ENCODE measurements at regions not wholly inside any gene's neighbourhood (a gene's known extent, or its start where the extent isn't known, plus 50 kb on each side); places are given as distances from the start of the nearest gene placed in this dataset.

DNA sequence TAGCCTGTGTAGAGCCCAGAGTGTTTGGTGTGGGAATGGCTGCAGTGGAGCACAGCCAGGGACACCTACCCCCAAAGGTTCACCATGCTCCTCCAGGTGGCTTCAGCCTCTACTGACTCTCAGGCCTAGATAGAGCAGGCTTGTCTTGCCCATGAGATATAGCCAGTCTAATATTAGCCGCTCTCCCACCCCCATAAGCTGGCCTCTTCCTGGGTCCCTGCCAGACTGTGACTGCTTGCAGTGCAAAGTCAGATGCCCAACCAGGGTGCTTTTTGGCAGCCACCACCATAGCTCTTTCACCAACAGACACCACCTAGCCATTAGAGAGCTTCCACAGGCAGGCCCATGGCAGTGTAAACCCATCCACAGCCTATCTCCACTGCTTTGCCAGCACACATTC, 405.3 kb downstream of the MBD2 start:
- ChIA-PET POLR2A (no interaction called here), CTCF (no interaction called here)
- TF ChIP-seq, protein P1, sequence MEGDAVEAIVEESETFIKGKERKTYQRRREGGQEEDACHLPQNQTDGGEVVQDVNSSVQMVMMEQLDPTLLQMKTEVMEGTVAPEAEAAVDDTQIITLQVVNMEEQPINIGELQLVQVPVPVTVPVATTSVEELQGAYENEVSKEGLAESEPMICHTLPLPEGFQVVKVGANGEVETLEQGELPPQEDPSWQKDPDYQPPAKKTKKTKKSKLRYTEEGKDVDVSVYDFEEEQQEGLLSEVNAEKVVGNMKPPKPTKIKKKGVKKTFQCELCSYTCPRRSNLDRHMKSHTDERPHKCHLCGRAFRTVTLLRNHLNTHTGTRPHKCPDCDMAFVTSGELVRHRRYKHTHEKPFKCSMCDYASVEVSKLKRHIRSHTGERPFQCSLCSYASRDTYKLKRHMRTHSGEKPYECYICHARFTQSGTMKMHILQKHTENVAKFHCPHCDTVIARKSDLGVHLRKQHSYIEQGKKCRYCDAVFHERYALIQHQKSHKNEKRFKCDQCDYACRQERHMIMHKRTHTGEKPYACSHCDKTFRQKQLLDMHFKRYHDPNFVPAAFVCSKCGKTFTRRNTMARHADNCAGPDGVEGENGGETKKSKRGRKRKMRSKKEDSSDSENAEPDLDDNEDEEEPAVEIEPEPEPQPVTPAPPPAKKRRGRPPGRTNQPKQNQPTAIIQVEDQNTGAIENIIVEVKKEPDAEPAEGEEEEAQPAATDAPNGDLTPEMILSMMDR (IDR thresholded peaks at IDR 0.05; ENCODE audit: insufficient read depth, low read depth, low read length) = no peak
- Histone ChIP-seq H3K4me3 (ENCODE audit: low read depth, low read length) (no peak overlapping the region), H3K27me3 (ENCODE audit: control insufficient read depth, insufficient read depth, low read length) (no peaks in the 10 kb centered on the region), H3K36me3 (ENCODE audit: control insufficient read depth, insufficient read depth, low read length) (no peaks in the 10 kb centered on the region)
- DNase-seq (ENCODE audit: low read depth) = no peak

DNA sequence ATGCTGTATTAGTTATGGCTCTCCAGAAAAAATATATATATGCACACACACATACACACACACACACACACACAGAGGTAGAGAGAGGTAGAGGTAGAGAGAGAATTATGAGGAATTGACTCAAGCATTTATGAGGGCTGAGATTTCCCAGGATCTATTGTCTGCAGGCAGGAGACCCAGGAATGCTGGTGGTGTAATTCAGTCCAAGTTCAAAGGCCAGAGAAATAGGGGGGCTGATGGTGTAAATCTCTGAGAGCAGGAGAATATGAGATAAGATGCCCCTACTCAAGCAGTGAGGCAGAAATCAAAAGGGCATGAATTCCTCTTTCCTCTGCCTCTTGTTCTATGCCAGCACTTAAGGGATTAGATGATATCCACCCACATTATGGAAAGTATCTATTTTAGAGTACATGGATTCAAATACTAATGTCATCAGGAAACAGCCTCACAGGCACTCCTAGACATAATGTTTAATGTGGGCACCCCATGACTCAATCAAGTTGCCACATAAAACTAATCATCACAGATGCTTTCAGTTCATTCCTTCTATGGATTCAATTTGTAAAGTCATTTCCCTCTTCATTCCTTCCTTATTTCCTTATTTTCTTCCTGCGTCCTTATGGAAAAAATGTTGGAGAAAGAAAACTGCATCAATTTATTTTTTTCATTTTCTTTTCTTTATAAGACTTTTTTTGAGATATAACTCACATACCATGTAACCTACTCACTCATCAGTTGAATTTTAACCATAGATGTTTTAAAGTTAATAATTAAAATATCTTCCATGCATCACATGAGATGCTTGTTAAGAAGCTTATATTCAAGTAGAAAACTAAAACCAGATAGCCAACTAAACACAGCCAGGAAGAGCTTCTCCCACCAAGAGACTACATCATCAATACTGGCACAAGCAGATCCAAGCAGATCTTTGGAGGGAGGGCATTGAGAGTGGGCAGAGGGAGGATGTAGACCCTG, 406.2 kb downstream of the MBD2 start:
- ChIA-PET POLR2A (no interaction called here), CTCF (no interaction called here)
- Histone ChIP-seq H3K27me3 (ENCODE audit: control insufficient read depth, insufficient read depth, low read length) (no peaks in the 10 kb centered on the region), H3K4me3 (ENCODE audit: low read depth, low read length) (no peak overlapping the region), H3K36me3 (ENCODE audit: control insufficient read depth, insufficient read depth, low read length) (no peaks in the 10 kb centered on the region)
- DNase-seq (ENCODE audit: low read depth) = no peak
- TF ChIP-seq, protein P1 (IDR thresholded peaks at IDR 0.05; ENCODE audit: insufficient read depth, low read depth, low read length) = no peak

- DNase-seq (ENCODE audit: low read depth) = no peak
- no peak overlapping the region for H3K4me3 ChIP-seq (ENCODE audit: low read depth, low read length)
- ChIA-PET CTCF (no interaction called here), POLR2A (no interaction called here)
- no peaks in the 10 kb centered on the region for H3K36me3 ChIP-seq (ENCODE audit: control insufficient read depth, insufficient read depth, low read length)
- TF ChIP-seq, protein P1 (IDR thresholded peaks at IDR 0.05; ENCODE audit: insufficient read depth, low read depth, low read length) = no peak
- no peaks in the 10 kb centered on the region for H3K27me3 ChIP-seq (ENCODE audit: control insufficient read depth, insufficient read depth, low read length)
Measured at GRCh38 chr18:53800171-53800570, 424.3 kb downstream of the MBD2 start.

DNA sequence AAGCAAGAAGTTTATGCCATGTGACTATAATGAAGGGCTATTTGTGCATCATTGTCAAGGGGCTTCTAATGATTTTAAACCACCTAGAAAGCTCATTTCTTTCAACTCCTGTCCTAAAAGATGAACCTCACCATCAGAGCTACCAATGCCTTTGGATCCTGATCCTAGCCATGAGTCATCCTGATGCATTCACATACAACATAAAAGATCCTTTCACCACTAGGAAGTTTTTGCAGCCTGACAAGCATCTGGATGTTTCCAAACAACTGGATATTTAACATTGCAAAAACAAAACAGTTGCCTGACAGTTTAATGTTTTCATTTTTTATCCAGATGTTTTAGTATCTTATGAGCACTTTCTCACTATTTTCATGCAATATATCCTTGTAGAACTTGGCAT, 425.3 kb downstream of the MBD2 start:
- peak; percentile 19 for DNase-seq (ENCODE audit: low read depth)
- no peaks in the 10 kb centered on the region for H3K27me3 ChIP-seq (ENCODE audit: control insufficient read depth, insufficient read depth, low read length)
- no peak overlapping the region for H3K4me3 ChIP-seq (ENCODE audit: low read depth, low read length)
- CTCF ChIA-PET = no interaction called here
- TF ChIP-seq, protein P1 (IDR thresholded peaks at IDR 0.05; ENCODE audit: insufficient read depth, low read depth, low read length) = no peak
- no peaks in the 10 kb centered on the region for H3K36me3 ChIP-seq (ENCODE audit: control insufficient read depth, insufficient read depth, low read length)
- POLR2A ChIA-PET = no interaction called here

DNA sequence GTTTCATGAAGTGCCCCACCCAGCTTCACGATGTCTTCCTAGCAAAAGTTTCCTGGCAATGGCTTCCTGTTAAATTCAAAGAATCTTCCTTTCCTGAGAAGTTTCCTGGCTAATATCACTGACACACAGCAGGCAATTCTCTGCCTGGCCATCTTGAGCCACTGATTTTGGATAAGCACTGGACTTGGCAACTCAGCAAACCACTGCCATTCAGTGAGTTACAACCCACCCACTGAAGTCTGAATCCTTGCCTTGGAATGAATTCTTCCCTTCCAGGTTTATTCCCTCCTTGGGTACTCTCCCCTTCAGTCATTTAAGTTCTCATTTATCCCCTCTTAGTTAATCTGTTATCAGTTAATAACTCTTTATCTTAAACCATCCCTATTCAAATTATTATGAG, 426.0 kb downstream of the MBD2 start:
- Histone ChIP-seq H3K36me3 (ENCODE audit: control insufficient read depth, insufficient read depth, low read length) (no peaks in the 10 kb centered on the region), H3K4me3 (ENCODE audit: low read depth, low read length) (no peak overlapping the region), H3K27me3 (ENCODE audit: control insufficient read depth, insufficient read depth, low read length) (no peaks in the 10 kb centered on the region)
- POLR2A ChIA-PET = no interaction called here
- CTCF ChIA-PET = no interaction called here
- DNase-seq (ENCODE audit: low read depth) = no peak
- TF ChIP-seq, protein P1 (IDR thresholded peaks at IDR 0.05; ENCODE audit: insufficient read depth, low read depth, low read length) = no peak

All from BJ (cell line).